ENCODE measurements at regions not wholly inside any gene's neighbourhood (a gene's known extent, or its start where the extent isn't known, plus 50 kb on each side); places are given as distances from the start of the nearest gene placed in this dataset.

DNA sequence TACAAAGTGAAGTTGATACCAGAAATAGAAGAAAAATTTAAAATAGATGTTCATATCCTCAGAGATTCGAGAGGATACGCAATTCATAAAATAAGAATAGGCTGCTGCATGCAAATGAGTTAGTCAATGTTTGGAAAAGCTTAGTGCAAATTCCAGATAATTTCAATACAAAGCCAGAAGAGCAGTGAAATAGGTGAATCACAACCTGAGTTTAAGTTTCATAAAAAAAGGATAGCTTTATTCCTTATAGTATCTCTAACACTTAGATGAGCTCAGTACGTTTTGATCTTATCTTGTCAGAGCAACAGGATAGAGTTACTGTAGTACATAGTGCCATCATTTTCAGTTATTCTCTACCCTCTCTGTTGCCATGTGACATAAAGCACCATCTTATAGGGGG, 653.4 kb upstream of the ZNF608 start:
- H3K4me3 ChIP-seq (ENCODE audit: low read depth, low read length), result no peak overlapping the region
- H3K36me3 ChIP-seq (ENCODE audit: control insufficient read depth in 1 of 2, insufficient read depth in 2 of 2, low read length in 2 of 2), result peaks cover 0 to 2% of the 10 kb centered on the region in 2 experiments
- WGBS (ENCODE audit: extremely low coverage, insufficient coverage, insufficient read length), result no CpG with 5 or more reads among the region's 3 CpGs
- H4K91ac ChIP-seq (ENCODE audit: low read depth, low read length), result no peak overlapping the region
- H3K79me1 ChIP-seq (ENCODE audit: low read length), result peaks cover 2% of the 10 kb centered on the region
- no peak overlapping the region for H3K27ac ChIP-seq (ENCODE audit: low read depth, low read length)
- no peak overlapping the region for H3K18ac ChIP-seq (ENCODE audit: low read length)
- H2AFZ ChIP-seq (ENCODE audit: insufficient read depth, low read length, poor library complexity), result no peak overlapping the region
- no peak for DNase-seq
- no peak overlapping the region for H3K4ac ChIP-seq (ENCODE audit: low read depth, low read length)
- no peaks in the 10 kb centered on the region for H3K4me1 ChIP-seq (ENCODE audit: control insufficient read depth in 1 of 2, insufficient read depth in 2 of 2, low read length in 2 of 2)
- H3K9me3 ChIP-seq (ENCODE audit: insufficient read depth, low read depth, low read length), result no peaks in the 10 kb centered on the region
- H2BK120ac ChIP-seq (ENCODE audit: insufficient read depth, low read length, poor library complexity), result no peak overlapping the region
- no peaks in the 10 kb centered on the region for H3K79me2 ChIP-seq (ENCODE audit: control insufficient read depth, insufficient read depth, low read length, poor library complexity)
- H3K4me2 ChIP-seq (ENCODE audit: low read length), result no peak overlapping the region
- no peak overlapping the region for H3K23ac ChIP-seq (ENCODE audit: low read length)
- no peak overlapping the region for H3K14ac ChIP-seq (ENCODE audit: low read length)
- no peak overlapping the region for H2BK5ac ChIP-seq (ENCODE audit: low read depth, low read length, poor library complexity)
- no peaks in the 10 kb centered on the region for H3K27me3 ChIP-seq (ENCODE audit: insufficient read depth, low read length)
- no peak overlapping the region for H2AK5ac ChIP-seq (ENCODE audit: low read length)
- H4K8ac ChIP-seq (ENCODE audit: low read depth, low read length), result no peak overlapping the region
- H3K9ac ChIP-seq (ENCODE audit: low read length), result no peak overlapping the region
- no peak overlapping the region for H2BK12ac ChIP-seq (ENCODE audit: low read length)
- no peak overlapping the region for H4K12ac ChIP-seq (ENCODE audit: low read depth, low read length)

DNA sequence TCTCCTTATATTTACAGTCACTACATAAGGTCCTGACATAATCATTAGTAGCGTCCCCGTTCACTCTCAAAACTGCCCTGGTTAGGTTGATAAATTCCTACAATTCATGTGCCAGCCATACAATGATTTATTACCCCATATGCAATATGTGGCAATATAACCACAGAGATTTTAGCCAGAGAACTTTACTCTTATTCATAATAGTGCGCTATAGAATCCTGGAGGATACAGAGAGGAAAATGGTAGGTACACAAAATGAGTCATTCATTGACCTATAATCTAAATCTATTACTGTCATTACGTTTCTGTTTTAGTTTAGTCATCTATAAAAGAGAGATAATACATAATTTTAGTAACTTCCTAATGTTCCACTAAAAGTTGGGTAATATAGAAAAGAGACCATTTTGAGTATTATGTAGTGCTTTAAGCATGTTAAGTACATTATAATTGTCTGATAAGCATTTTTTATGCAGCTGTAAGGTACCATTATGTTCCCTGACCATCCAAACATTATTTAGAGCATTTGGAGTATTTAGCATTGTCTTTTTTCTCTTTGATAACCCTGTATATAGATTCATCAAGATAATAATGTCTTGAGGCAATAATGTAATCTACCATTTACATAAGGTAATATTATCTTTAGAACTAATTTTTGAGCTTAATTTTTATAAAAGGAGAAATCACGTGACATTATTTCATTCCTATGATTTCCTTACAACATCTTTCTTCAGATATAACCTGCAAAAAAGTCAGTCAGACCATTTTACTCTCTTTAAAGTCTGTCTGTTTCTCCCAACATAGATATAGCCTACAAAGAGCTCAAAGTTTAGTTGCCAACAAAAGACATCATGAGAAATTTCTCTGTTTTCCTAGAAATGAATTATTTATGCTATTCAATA, 655.5 kb upstream of the ZNF608 start:
- Histone ChIP-seq H2BK12ac (ENCODE audit: low read length) (no peak overlapping the region), H3K18ac (ENCODE audit: low read length) (no peak overlapping the region), H3K9me3 (ENCODE audit: insufficient read depth, low read depth, low read length) (no peaks in the 10 kb centered on the region), H3K27me3 (ENCODE audit: insufficient read depth, low read length) (no peaks in the 10 kb centered on the region), H3K9ac (ENCODE audit: low read length) (no peak overlapping the region), H2AFZ (ENCODE audit: insufficient read depth, low read length, poor library complexity) (no peak overlapping the region), H4K8ac (ENCODE audit: low read depth, low read length) (no peak overlapping the region), H2BK5ac (ENCODE audit: low read depth, low read length, poor library complexity) (no peak overlapping the region), H2AK5ac (ENCODE audit: low read length) (no peak overlapping the region), H3K4me1 (ENCODE audit: control insufficient read depth in 1 of 2, insufficient read depth in 2 of 2, low read length in 2 of 2) (no peaks in the 10 kb centered on the region), H4K91ac (ENCODE audit: low read depth, low read length) (no peak overlapping the region), H3K4me3 (ENCODE audit: low read depth, low read length) (no peak overlapping the region), H2BK120ac (ENCODE audit: insufficient read depth, low read length, poor library complexity) (no peak overlapping the region), H3K4ac (ENCODE audit: low read depth, low read length) (no peak overlapping the region), H4K12ac (ENCODE audit: low read depth, low read length) (no peak overlapping the region), H3K27ac (ENCODE audit: low read depth, low read length) (no peak overlapping the region), H3K14ac (ENCODE audit: low read length) (no peak overlapping the region), H3K4me2 (ENCODE audit: low read length) (no peak overlapping the region), H3K23ac (ENCODE audit: low read length) (no peak overlapping the region), H3K79me2 (ENCODE audit: control insufficient read depth, insufficient read depth, low read length, poor library complexity) (no peaks in the 10 kb centered on the region), H3K79me1 (ENCODE audit: low read length) (peaks cover 2% of the 10 kb centered on the region), H3K36me3 (ENCODE audit: control insufficient read depth in 1 of 2, insufficient read depth in 2 of 2, low read length in 2 of 2) (peaks cover 0 to 2% of the 10 kb centered on the region in 2 experiments)
- WGBS (ENCODE audit: extremely low coverage, insufficient coverage, insufficient read length), result no CpG with 5 or more reads among the region's 5 CpGs
- DNase-seq, result no peak

DNA sequence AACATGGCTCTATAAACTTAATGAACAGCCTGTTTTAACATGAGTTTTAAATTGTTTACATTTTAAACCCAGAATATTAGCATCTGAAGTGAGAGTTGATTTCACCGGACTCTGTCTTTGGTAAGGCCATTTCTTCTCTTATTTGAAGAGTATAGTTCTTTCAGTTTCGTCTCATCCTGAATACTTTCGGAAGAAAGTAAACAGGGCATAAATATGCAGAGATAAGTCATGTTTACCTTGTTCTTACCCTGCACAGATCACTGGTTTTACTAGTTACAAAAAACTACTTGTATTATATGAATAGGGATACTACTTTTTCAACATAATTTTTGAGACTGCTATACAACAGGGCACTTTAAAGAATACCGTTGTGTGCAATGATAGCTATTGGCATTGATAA, 656.3 kb upstream of the ZNF608 start:
- Histone ChIP-seq H3K4me1 (ENCODE audit: control insufficient read depth in 1 of 2, insufficient read depth in 2 of 2, low read length in 2 of 2) (no peaks in the 10 kb centered on the region), H3K36me3 (ENCODE audit: control insufficient read depth in 1 of 2, insufficient read depth in 2 of 2, low read length in 2 of 2) (peaks cover 0 to 2% of the 10 kb centered on the region in 2 experiments), H3K18ac (ENCODE audit: low read length) (no peak overlapping the region), H3K79me2 (ENCODE audit: control insufficient read depth, insufficient read depth, low read length, poor library complexity) (no peaks in the 10 kb centered on the region), H3K27me3 (ENCODE audit: insufficient read depth, low read length) (no peaks in the 10 kb centered on the region), H4K8ac (ENCODE audit: low read depth, low read length) (no peak overlapping the region), H2AK5ac (ENCODE audit: low read length) (no peak overlapping the region), H3K27ac (ENCODE audit: low read depth, low read length) (no peak overlapping the region), H2BK12ac (ENCODE audit: low read length) (no peak overlapping the region), H3K23ac (ENCODE audit: low read length) (no peak overlapping the region), H3K4ac (ENCODE audit: low read depth, low read length) (no peak overlapping the region), H2BK5ac (ENCODE audit: low read depth, low read length, poor library complexity) (no peak overlapping the region), H2BK120ac (ENCODE audit: insufficient read depth, low read length, poor library complexity) (no peak overlapping the region), H3K4me2 (ENCODE audit: low read length) (no peak overlapping the region), H3K9ac (ENCODE audit: low read length) (no peak overlapping the region), H3K4me3 (ENCODE audit: low read depth, low read length) (no peak overlapping the region), H3K9me3 (ENCODE audit: insufficient read depth, low read depth, low read length) (no peaks in the 10 kb centered on the region), H4K12ac (ENCODE audit: low read depth, low read length) (no peak overlapping the region), H2AFZ (ENCODE audit: insufficient read depth, low read length, poor library complexity) (no peak overlapping the region), H4K91ac (ENCODE audit: low read depth, low read length) (no peak overlapping the region), H3K14ac (ENCODE audit: low read length) (no peak overlapping the region), H3K79me1 (ENCODE audit: low read length) (peaks cover 2% of the 10 kb centered on the region)
- no CpG with 5 or more reads among the region's 4 CpGs for WGBS (ENCODE audit: extremely low coverage, insufficient coverage, insufficient read length)
- DNase-seq, result no peak

DNA sequence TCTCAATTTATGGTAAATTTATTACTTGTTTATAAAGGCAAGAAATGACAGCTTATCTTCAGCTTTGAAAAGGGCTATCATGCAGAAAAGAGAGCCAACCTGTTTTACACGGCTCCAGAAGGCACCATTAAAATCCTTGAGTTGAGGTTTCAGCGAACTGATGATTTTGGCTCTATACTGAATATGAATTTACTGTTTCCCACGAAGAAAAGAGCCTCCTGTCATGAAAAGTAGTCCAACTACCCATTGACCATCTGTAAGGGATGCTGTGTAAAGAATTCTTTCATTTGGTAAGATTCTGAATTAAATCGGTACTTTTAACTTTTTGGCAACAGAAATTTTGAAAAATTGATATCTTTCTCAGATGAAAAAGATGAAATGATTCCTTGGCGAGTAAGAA, 657.6 kb upstream of the ZNF608 start:
- Histone ChIP-seq H2BK5ac (ENCODE audit: low read depth, low read length, poor library complexity) (no peak overlapping the region), H3K4me2 (ENCODE audit: low read length) (no peak overlapping the region), H2AK5ac (ENCODE audit: low read length) (no peak overlapping the region), H2BK12ac (ENCODE audit: low read length) (no peak overlapping the region), H3K18ac (ENCODE audit: low read length) (no peak overlapping the region), H3K14ac (ENCODE audit: low read length) (no peak overlapping the region), H3K36me3 (ENCODE audit: control insufficient read depth in 1 of 2, insufficient read depth in 2 of 2, low read length in 2 of 2) (peaks cover 0 to 2% of the 10 kb centered on the region in 2 experiments), H3K27me3 (ENCODE audit: insufficient read depth, low read length) (no peaks in the 10 kb centered on the region), H3K27ac (ENCODE audit: low read depth, low read length) (no peak overlapping the region), H3K23ac (ENCODE audit: low read length) (no peak overlapping the region), H4K12ac (ENCODE audit: low read depth, low read length) (no peak overlapping the region), H3K79me2 (ENCODE audit: control insufficient read depth, insufficient read depth, low read length, poor library complexity) (no peaks in the 10 kb centered on the region), H2AFZ (ENCODE audit: insufficient read depth, low read length, poor library complexity) (no peak overlapping the region), H3K4ac (ENCODE audit: low read depth, low read length) (no peak overlapping the region), H3K79me1 (ENCODE audit: low read length) (peaks cover 2% of the 10 kb centered on the region), H4K8ac (ENCODE audit: low read depth, low read length) (no peak overlapping the region), H4K91ac (ENCODE audit: low read depth, low read length) (no peak overlapping the region), H3K9me3 (ENCODE audit: insufficient read depth, low read depth, low read length) (no peaks in the 10 kb centered on the region), H2BK120ac (ENCODE audit: insufficient read depth, low read length, poor library complexity) (no peak overlapping the region), H3K9ac (ENCODE audit: low read length) (no peak overlapping the region), H3K4me3 (ENCODE audit: low read depth, low read length) (no peak overlapping the region), H3K4me1 (ENCODE audit: control insufficient read depth in 1 of 2, insufficient read depth in 2 of 2, low read length in 2 of 2) (peaks cover 0 to 6% of the 10 kb centered on the region in 2 experiments)
- DNase-seq, result no peak
- no CpG with 5 or more reads among the region's 5 CpGs for WGBS (ENCODE audit: extremely low coverage, insufficient coverage, insufficient read length)
